GM11168 (cell line): ENCODE measurements at regions not wholly inside any gene's neighbourhood (a gene's known extent, or its start where the extent isn't known, plus 50 kb on each side); places are given as distances from the start of the nearest gene placed in this dataset.
"Not testable (repeated sequence)": the region's sequence is repeated elsewhere in the genome, so short reads cannot be mapped to it uniquely, and the experiment has no call there.

Experiments used
- in situ Hi-C: fragments of 300-500 bp; cut with MboI; formaldehyde crosslinking; loops from one replicate; pipeline ENCODE4 v1.12.0; 2022; ENCODE audit warnings: low sequenced_read_pairs; ENCODE audit not compliant: unreplicated experiment

- in situ Hi-C loops: not testable (repeated sequence)
These were observed 1319.6 kb downstream of the RPIA start for GRCh38 chr2:90011101-90011443.

- in situ Hi-C loops: not testable (repeated sequence)
These were observed 1328.4 kb downstream of the RPIA start for GRCh38 chr2:90019908-90020307.

GRCh38 chr2:90021234-90021633 lies 1329.8 kb downstream of the RPIA start:
- in situ Hi-C loops: not testable (repeated sequence)

DNA sequence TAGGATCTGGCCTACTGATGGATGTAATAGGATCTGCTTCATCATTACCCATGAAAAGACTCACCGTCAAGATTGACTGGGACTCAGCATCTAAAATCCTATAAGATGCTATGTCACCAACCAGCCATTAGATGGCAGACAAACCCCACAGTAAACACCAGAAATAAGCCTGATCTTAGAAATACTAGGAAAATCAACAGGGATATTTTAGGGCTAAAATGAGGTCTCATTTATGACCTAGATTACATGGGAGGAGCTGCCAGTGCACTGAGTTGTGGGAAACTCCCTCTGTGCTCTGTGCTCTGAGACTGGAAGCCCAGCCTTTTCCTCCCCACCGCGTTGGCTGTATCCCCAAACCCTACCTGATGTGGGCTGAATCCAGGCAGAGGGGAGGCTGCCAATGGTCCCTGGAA lies 1335.8 kb downstream of the RPIA start:
- in situ Hi-C loops: not testable (repeated sequence)

GRCh38 chr2:90028381-90029079 lies 1337.1 kb downstream of the RPIA start:
- in situ Hi-C loops: not testable (repeated sequence)

DNA sequence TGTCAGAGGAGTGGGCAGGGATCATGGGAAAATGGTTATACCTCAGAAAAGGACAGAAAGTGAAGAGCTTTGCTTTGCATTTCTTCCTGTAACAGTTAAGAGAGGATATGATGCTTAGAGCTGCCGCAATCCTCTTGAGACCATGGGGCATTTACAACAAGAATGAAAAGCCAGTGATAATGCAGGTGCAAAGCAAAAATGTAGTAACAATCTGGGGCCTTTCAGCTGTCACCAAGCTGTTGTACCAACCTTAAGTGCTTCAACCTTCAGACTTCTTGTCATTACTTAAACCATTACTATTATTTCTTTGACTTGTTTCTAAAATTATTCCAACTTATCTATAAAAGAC lies 1337.6 kb downstream of the RPIA start:
- in situ Hi-C loops: not testable (repeated sequence)

DNA sequence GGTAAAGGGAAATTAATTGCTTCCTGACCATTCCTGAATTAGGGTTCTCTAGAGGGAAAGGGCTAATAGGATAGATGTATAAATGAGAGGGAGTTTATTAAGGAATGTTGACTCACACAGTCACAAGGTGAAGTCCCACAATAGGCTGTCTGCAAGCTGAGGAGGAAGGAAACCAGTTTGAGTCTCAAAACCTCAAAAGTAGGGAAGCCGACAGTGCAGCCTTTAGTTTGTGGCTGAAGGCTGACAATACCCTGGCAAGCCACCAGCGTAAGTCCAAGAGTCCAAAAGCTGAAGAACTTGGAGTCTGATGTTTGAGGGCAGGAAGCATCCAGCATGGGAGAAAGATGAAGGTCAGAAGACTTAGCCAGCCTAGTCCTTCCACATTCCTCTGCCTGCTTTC lies 1340.8 kb downstream of the RPIA start:
- in situ Hi-C loops: loop anchor here (10.0 kb wide), 1 partner anchor 887 kb away; no protein-coding TSS in a partner anchor

- in situ Hi-C loops: loop anchor here (10.0 kb wide), 1 partner anchor 892 kb away; no protein-coding TSS in a partner anchor
These were observed 1344.9 kb downstream of the RPIA start for GRCh38 chr2:90036335-90036734.

GRCh38 chr2:90039093-90039492 lies 1347.6 kb downstream of the RPIA start:
- in situ Hi-C loops: loop anchor here (10.0 kb wide), 1 partner anchor 894 kb away; no protein-coding TSS in a partner anchor

DNA sequence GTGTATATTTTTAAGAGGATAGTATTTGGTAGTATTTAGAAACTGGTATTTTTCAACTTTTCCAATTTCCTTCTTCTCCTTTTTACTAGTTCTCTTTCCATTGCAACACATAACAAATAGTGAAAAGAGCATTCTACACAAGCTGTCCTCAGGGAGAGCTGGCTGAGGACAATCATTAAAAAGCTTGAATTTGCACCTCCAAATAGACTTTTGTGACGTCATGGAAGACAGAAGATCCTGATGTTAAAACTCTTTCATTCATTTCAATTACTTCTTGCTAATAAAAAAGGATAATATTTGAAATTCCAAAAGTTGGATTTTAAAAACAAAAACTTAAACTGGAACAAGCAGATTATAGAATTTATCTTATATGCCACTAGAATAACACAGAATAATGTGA lies 1356.3 kb downstream of the RPIA start:
- in situ Hi-C loops: not testable (repeated sequence)

- in situ Hi-C loops: not testable (repeated sequence)
These were observed 1360.7 kb downstream of the RPIA start for GRCh38 chr2:90052113-90052631.

DNA sequence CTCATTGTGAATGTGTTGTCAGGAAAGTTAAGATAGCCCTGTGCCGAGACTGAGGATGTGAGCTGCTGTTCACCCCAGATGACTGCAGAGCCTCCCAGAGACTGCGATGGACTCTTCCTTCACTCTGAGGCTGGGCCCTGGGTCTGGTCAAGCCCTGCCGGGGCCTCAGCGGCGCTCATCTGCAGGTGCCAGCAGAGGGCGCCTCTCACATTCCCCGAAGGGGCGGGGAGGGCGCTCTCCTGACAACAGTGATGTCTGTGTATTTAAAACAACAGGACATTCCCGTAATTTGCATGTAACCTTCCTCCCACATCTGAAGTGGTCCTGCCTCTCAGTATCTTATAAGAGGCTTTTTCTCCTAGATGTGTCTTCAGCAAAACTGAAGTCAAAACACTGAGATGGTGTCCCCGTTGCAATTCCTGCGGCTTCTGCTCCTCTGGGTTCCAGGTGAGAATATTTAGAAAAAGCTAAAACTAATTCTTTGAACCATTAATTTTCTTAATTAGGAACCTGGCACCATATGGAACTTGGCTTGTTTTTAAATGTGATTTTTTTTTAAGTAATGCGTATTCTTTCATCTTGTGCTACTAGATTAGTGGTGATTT lies 1377.9 kb downstream of the RPIA start:
- in situ Hi-C loops: no loop called here

GRCh38 chr2:90076311-90076710 lies 1384.8 kb downstream of the RPIA start:
- in situ Hi-C loops: no loop called here

- in situ Hi-C loops: no loop called here
These were observed 1386.5 kb downstream of the RPIA start for GRCh38 chr2:90077948-90078347.

GRCh38 chr2:90079374-90079773 lies 1387.9 kb downstream of the RPIA start:
- in situ Hi-C loops: no loop called here

DNA sequence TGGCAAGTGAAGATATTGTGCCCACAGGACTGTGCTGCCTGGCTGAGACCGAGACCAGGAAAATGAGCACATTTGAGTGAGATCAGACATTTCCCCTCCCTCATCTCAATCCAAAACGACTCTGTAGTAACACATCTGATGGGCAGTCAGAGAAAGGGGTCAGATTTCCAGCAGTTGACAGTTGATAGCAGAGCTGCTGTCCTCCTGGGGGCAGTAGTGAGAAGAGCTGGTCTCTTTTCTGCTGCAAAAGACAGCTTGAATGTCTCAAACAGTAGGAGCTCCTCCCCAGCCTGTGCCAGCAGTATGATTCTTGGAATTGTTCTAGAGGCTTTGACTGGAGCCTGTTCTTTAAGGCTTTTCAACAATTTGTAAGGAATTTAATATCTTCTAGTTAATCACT lies 1396.3 kb downstream of the RPIA start:
- in situ Hi-C loops: loop anchor here (5.0 kb wide), 1 partner anchor 975 kb away; no protein-coding TSS in a partner anchor

DNA sequence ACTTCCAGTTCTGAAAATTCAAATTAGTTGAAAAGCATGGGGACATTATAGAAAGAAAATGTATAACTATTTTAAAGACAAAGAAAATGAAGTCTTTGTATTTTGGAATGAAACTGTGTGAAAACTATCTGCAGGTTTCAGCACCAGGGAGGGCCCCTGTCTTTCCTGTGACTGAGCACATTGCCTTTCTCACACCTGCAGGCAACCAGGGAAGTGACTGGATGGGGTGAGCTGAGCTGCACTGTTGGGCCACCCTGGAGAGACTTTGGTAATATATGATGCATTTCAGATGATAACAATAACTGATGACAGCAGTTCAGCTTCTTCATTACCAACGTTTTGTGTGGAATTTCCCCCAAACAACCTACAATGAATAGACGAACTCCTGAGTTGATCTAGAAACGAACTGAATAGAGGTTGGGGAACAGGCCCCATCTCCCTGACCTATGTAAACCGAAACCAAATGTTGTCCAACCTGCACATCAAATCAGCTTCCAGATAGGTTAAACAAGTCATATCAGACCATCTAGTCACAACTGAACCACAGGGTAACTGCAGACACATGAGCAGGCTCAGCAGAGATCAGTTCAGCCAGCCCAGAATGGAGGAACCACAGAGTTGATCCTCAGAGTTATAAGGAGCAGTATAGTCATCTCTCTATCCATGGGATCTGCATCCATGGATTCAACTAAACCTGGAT lies 1402.2 kb downstream of the RPIA start:
- in situ Hi-C loops: not testable (repeated sequence)

DNA sequence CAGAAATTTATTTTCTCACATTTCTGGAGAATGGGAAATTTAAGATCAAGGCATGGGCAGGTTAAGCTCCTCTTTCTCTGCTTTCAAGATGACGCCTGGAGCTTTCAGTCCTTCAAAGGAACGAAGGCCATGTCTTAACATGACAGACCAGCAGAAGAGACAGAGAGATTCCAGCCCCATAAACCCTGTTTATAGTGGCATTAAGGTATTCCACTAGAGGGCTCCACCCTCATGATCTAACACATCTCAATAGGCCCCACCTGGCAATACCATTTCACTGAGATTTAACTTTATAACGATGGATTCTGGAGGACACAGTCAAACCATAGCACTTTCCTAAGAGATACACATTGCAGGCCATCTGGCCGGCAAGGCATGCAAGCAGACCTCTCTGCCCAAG lies 1406.1 kb downstream of the RPIA start:
- in situ Hi-C loops: not testable (repeated sequence)

DNA sequence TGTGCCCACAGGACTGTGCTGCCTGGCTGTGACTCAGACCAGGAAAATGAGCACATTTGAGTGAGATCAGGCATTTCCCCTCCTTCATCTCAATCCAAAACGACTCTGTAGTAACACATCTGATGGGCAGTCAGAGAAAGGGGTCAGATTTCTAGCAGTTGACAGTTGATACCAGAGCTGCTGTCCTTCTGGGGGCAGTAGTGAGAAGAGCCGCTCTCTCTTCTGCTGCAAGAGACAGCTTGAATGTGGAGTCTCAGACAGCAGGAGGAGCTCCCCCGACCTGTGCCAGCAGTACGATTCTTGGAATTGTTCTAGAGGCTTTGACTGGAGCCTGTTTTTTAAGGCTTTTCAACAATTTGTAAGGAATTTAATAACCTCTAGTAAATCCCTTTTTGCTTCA lies 1413.7 kb downstream of the RPIA start:
- in situ Hi-C loops: not testable (repeated sequence)

DNA sequence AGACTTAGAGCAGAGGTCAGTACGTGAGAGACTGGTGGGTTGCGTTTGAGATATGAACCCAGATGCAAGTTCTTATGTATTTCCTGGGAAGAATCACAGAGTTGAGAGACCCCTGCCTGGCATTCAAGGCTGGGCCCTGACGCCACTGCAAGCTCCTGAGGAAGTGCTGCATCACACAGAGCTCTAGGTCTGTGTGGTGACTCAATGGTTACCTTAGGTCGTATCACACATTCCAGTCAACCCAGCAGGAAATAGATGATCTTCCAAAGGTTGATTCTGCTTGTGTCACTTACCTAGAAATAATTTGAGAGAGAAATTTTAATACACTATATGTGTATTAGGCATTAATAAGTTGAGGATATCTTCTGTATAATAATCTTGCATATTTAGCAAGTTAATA lies 1431.9 kb downstream of the RPIA start:
- in situ Hi-C loops: not testable (repeated sequence)

- in situ Hi-C loops: not testable (repeated sequence)
These were observed 1447.6 kb downstream of the RPIA start for GRCh38 chr2:90139046-90139445.
